IPS DF 19.7 (cell line): ENCODE measurements at regions not wholly inside any gene's neighbourhood (a gene's known extent, or its start where the extent isn't known, plus 50 kb on each side); places are given as distances from the start of the nearest gene placed in this dataset.

Experiments used
- DNase-seq: peaks from one replicate; pipeline ENCODE4 v3.0.0-alpha.2; 2013; ENCODE audit warnings: low read depth, low spot score

DNA sequence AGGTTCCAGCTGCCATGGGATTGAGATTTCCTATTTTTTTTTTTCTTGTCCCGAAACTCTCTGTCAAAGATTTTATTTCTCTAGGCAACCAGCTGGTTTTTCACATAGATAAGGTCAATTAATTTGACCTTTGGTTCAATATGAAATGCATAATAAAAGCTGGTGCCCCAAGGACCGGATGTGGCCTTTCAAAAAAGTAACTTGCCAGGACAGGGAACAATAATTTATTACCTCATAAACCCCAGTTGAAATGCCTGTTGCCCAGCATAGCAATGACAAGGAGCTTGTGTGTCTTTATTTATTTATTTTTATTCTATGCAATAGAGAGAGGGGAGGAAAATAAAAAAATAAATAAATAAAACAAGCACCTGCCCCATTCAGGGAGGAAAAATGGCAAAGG, 472.7 kb downstream of the KCNJ2 start:
- no peak for DNase-seq

DNA sequence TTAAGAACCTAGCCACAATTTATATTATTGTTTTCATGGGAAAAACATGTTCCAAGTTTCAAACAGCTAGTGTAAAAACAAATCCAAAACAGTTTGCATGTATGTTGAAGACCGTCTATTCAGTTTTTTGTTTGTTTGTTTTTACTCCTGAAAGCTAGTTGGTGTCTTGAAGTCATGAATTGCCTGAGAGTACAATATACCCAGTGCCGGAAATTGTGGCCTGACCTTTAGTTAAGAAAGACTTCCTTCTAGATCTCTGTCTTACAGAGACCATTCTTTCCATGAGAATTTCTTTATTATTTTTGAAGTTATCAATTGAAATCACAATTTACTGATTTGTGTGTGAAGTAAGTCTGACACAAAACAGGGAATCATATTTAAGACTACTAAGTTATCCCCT, 474.8 kb downstream of the KCNJ2 start:
- no peak for DNase-seq

DNA sequence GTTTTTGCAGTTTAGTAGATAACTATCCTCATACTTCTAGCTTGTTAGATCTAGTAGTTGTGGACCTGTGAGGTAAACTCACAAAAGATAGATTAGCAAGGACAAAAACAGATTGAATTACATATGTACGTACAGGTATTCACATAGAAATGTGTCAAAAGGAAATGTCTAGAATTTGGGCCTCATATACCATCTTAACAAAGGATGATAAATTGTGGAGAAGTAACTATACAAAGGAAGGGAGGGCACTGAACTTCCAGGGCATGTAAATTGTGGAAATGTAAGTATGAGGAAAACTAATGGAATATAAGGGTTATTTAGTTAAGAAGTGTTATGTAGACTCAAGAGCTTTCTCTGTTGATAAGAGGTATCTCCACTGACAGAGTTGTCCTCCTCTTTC, 477.3 kb downstream of the KCNJ2 start:
- no peak for DNase-seq

DNA sequence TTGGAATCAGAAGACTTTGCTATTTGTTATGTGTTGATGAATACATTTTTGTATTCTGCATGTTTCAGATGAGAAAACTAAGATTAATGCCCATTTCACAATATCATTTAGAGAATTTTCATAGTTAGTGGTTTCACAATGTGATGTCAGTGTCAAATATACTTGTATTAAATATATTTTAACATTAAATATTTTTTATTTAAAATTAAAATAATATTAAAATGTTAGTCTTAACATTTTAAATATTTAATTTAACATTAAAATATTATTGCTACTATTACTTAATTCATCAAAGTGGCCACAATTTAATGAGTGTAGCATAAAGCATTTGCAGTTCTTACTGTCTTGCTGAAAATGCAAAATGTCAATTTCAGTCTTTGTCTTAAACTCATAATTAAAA, 478.8 kb downstream of the KCNJ2 start:
- DNase-seq, result no peak

DNA sequence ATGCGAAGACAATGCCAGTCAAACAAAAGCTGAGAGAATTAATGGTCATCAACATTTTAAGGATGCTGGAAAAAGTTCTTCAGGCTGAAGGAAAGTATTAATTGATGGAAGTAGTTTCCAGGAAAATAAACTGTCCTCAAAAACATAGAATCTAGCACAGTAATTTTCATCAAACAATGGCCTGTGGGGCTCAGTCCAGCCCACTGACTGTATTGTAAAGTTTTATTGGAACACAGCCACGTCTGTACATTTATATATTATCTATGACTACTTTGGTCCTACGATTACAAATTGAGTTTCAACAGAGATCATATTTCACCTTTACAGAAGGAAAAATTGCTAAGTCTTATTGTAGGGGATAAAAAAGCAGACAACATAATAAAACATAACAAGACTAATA, 484.5 kb downstream of the KCNJ2 start:
- no peak for DNase-seq

DNA sequence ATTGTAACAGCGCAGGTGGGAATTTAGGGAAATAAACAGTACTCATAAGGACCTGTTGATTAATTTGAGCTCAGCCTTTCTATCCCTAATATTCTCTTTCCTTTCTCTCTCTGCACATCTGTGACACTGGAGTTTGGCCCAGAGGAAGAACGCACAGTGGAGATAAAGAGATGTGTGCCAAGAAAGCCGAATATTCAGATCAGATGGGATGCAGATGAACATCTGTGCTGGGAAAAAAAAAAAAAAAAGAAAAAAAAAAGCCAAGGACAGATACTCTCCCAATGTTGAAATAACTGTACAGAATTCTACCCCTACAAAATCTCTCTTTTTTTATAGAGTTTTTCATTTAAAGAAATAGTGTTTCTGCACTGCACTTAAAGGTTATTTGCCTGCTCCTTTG, 485.4 kb downstream of the KCNJ2 start:
- no peak for DNase-seq

DNA sequence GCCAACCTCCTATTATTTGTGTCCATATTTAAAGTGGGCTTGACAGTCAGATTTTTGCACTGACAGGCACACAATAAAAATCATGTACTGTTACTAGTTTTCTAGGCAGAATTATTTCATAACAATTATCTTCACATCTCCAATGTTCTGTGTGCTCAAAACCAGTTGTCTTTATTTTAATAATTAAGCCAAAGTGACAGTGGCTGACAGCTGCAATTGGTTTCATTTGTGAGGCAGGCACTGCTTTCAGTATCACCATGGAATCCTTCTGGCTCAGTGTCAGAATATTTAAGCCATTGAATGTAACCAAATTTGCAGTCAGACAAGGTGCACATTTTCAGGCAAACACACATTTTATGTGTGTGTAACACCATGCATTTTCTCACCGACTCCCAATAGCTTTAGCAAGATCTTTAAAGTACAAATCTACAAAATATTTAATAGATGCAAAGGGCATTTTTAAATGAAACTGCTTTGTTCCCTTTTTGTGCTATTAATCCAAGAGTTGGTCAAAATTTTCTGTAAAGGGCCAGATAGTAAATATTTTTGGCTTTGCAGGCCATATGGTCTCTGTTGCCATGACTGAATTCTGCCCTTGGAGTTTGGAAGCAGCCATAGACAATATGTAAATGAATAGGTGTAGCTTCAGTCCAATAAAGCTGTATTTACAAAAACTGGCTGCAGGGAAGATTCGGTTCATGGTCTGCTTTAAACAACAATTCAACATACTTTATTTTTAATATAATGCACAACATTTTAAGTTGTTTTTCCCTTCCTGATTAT, 486.0 kb downstream of the KCNJ2 start:
- DNase-seq, result no peak

DNA sequence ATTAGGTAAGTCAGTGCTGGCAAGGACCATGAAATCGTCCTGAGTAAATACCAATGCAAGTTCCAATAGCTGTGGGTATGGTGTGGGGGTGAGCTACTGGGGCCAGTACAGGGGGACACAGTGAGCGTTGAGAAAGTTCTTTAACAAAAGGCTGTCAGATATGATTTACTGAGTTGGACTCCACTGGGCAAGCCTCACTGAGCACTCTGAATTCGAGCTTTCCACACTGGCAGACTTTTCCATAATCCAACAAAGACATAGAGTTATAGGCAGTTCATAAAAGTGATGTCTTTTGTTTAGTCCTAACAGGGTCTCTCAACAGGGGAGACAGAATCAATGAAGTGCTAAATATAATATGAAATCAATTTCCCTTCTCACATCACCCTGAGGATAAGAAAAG, 489.0 kb downstream of the KCNJ2 start:
- no peak for DNase-seq

DNA sequence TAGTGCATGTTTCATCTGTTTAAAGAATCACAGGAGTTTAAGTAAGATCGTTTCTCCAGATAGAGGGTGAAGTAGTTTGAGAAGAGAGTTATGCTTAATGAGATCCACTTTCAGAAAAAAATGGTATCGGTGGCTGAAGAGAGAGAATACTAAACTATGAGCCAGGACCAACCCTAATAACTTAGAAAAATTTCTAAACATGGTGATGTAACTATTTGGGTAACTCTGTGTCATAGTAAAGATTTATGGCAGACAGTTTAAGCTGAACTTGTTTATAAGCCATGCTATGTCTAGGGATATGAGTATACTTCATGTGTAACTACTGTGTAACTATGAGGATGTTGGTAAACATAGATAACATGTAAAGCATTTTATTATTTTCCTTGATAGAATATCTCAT, 489.5 kb downstream of the KCNJ2 start:
- DNase-seq, result no peak

DNA sequence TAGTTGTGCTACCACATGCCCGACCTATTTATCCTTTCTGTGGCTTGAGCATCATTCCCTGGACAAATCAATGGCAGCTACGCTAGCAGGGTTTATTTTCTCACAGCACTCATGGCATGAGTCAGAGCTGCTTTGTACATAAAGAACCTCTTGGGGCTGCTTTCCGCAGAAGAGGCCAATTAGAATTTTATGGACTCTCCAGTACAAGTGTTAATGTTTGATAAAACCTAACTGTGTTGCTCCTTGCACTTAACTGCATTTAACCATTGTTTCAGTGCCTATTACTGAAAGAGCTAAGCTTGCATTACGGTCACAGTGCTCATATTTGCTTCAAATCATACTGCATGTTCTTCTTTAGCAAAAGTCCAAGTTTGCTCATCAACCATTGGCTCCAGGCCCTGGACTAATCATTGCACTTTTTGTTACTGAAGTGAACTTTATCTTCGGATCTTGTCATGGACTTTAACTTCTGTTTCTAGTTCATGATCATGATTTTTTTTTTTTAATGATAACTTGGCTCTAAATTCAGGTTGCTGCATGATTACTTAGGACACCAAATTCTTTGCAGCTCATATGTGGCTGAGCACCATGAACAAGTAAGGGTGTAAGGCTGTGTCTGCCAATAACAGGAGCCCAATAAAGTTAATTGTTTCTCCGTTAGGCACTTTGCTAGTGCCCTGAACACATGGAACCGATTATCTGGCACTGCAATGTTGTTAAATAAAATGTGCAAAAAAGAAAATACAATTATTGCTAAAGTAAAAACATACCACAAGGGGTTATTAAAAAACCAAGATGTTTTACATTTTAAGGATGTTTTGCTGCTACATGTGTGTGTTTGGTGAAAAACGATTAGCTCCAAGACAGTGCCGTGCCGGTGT, 492.2 kb downstream of the KCNJ2 start:
- no peak for DNase-seq

DNA sequence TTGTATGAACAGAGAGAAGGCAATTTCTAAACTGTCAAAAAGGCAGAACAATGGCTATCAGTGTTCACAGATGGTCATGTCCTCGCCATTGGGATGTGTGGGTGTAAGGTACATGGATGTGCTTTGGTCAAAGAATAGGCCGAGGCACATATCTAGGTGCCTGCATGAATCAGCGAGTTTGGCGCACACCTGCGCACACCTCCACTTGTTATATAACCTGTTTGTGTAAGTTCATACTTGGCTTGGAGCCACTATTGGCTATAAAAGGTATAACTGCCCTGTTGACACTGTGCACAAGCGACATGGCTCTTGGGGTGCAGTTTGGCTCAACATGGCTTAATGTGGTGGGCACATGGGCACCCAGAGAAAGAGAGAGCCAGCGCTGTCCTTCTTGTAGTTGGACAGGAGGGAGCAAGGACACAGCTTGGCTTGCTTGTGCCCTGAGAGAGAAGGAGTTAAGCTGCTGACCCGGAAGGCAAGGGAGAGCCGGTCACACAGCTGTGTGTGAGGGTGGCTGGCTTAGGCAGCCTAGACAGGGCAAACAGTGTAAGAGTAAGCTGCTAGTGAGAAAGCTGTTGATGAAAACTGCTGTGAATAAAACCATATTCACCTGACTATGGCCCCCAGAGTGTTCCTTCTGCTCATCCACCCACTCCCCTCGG, 499.1 kb downstream of the KCNJ2 start:
- no peak for DNase-seq

DNA sequence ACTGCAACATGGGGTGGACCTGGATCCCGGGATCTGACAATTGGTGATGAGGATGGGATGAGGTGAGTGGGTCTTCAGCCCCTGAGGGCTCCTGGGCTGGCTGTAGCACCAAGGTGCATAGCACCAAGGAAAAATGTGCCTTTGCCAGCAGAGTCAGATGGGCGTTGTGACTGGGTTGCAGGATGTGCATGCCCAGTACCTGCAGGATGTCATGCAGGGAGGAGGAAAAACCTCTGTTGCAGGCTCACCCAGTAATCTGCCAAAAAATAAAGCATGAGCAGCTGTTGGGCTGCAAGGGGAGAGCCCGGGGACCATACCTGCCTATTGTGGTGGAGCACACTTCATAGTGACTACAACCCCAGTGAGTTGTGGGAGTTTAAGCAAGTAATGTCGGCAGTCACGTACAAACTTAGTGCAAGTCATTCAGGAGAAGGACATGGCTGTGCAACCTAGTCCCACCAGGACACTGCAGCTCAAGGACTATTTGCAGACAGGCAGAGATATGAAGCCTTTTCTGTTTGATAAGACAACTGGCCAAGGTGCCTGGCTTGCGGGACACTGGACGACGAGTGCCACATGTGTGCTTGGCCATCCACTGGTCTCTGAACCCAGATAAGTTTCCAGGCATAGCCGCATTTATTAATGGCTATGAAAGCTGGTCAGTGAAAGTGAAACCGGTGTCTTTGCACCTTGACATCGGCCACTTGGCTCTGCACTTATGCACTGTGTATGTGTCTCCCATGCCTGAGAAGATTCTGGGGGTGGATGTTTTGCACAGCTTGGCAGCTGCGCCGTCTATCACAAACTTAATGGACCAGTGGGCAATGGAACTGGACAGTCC, 499.8 kb downstream of the KCNJ2 start:
- DNase-seq, result no peak

DNA sequence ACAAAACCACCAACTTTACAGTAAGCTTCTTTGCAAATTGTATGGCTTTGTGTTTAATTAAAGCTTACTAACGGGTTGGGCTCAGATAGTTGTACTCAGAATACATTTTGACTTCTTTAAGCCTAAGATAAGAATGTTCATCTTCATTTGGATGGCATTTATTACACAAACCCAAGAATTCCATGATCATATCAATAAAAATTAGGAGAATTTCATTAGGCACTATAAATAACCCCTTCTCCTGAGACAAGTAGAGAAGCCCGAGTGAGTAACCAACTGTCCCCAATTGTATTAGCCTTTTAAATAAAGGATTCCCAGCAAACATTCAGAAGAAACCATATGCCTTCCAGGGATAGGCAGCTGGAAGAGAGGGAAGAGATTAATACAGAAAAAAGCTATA, 504.7 kb downstream of the KCNJ2 start:
- DNase-seq, result no peak

DNA sequence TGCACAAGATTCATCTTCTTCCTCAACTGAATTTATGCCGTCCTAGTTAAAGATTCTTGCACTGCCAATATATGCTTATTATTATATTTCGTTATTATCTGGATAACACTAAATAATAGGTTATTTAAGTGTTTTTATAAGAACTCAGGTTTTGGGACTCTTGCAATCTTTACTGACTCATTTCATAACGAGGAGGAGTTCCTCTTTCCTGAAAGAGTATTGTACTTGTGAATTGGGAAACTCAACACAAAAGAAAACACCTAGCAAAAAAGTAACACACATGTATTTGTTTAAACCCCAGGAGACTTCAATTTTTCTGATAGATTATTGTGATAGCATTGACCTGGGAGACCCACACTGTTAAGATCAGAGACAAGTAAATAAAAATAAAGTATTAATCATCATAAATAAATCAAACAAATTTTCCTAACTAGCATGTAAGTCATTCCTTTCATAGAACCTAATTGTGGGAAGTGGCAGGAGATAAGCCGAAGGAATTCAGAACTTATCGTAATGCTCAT, 505.8 kb downstream of the KCNJ2 start:
- no peak for DNase-seq

DNA sequence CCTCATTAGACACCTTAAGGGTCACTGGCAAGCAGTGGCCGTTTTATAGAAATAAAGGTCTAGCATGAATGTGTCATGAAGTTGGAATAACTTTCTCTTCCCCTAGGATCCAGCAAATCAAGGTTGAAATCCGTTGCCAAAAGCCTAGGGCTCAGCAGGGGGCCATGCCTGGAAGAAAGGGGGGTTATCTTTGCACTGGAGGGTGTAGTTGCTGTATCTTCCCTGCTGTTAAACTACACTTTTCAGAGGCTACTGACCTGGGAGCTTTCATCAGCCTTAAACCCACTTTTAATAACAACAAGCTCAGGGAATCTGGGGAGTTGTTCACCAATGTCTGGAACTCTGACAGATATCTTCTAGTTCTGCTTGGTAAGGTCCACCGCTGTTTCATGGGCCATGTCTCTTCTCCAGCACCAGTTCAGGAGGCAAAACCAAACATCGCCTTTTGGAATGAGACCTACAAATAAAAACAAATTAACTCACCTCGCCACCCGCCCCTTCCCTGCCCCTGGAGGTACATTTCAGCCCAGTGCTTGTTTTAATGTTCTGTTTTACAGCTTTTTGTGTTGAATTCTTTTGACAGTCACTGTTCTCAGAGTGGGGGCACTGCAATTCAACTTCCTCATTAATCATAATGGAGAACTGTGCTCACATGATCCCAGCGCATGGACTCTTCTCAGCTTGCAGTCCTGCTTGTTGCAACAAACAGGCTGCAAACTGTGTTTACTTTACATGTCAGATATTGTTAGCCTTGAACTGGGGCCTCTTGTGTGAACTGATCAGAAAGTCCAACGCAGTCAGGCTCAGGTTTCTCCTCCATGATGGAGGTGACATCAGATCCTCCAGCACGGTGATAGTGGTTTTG, 508.7 kb downstream of the KCNJ2 start:
- DNase-seq, result no peak

DNA sequence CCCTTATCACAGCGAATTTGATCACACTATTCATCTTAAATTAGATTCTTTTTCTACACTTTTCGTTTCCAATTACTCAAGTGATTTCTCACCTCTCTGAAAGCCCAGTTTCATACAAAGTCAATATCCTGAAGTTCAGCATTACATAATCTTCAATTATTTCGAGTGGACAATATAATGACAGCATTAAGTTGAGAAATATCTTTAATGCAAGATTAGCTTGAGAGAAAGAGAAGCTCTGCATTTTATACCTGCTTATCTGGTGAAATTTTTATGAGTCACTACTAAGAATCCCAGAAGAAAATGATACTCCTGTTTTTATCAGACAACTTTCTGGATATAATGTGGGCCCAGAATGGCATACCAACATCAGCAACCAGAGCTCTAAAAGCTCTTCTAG, 509.6 kb downstream of the KCNJ2 start:
- DNase-seq, result no peak

DNA sequence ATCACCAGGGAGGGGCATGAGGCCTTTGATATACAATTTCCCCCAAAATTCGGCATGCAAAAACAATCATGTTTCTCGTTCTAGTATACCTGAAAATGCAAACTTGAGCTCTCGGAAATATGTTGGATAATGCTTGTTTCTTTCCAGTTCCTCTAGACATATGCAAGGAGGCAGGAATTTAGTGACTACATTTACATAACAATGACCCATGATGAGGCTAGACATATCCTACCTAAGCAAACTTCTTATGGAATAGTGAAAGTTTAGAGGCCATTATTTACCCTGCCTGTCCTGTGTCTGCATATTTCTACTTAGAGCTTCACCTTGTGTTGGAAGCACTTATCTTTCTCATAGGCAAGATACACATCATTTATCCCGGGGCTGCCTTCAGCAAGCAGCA, 514.6 kb downstream of the KCNJ2 start:
- no peak for DNase-seq

DNA sequence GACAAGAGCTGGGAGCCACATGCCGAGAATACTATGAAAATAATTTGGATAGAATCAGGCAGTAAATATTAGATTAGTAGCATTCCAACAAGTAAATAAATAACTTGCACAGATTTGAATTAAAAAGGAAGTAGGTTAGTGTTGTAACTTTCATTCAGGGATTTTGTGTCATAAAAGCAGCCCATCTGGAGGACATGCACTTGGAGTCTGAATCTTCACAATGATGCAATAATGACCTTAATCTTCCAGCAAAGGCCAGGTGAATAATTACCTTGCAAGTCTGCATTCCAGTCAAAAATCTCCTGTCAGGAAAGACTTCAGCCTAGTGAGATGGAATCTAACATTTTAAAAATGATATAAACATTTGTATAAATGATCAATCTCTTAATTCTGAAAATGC, 518.1 kb downstream of the KCNJ2 start:
- DNase-seq, result no peak

DNA sequence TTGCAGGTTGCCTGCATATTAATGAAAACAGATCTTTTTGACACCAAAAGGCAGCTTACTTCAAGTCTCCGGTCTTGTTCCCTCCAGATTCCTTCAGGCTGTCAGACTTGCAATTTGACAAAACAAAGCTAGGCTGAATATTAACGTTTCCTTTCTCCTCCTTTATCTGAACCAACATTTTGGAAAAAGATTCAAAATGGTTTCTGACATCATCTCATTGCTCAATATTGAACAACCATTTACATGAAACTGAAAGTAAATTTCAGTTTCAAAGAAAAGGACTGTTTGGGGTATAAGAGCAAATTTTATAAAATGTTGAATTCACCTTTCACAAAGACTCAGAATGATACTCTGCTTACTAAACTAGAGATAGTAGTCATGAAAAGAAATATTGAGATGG, 521.8 kb downstream of the KCNJ2 start:
- DNase-seq, result no peak

DNA sequence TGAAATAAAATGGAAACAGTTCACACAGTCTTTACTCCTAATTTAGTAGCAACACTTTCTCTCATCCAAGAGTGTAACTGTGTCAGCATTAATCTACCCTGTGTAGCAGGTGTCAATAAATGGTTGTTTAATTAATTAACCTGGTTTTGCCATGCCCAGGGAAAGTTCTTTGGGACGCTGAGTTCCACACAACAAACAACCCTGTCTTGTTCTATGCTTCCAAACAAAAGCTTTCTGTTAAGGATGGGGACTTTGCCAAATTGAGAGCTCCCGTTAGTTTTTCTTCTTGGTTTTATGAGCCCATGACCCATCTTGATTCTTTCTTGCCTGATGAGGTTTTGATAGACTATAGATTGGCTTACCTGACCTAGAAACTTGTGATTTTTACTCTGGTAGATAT, 530.1 kb downstream of the KCNJ2 start:
- DNase-seq, result no peak
